H9 (cell line): ENCODE measurements at regions not wholly inside any gene's neighbourhood (a gene's known extent, or its start where the extent isn't known, plus 50 kb on each side); places are given as distances from the start of the nearest gene placed in this dataset.

Experiments used
- DNase-seq: peaks from one replicate; pipeline ENCODE4 v3.0.0-alpha.2; 2017
- H2AFZ ChIP-seq: one replicate; pipeline ENCODE4 v1.6.1; 2013; ENCODE audit warnings: mild to moderate bottlenecking, low read length, control low read depth, moderate library complexity
- H2AK5ac ChIP-seq: 2 replicates; pipeline ENCODE4 v1.6.1; 2013; ENCODE audit warnings: low read length, control low read depth, mixed read lengths; ENCODE audit not compliant: insufficient read length
- H2BK120ac ChIP-seq: one replicate; pipeline ENCODE4 v1.6.1; 2013; ENCODE audit warnings: low read depth, mild to moderate bottlenecking, low read length, control low read depth, inconsistent platforms; ENCODE audit not compliant: poor library complexity, severe bottlenecking
- H2BK12ac ChIP-seq: 2 replicates; pipeline ENCODE4 v1.6.1; 2013; ENCODE audit warnings: low read length, control low read depth, mixed read lengths, low read depth; ENCODE audit not compliant: insufficient read length
- H2BK15ac ChIP-seq: 2 replicates; pipeline ENCODE4 v1.6.1; 2013; ENCODE audit warnings: low read depth, low read length, control low read depth
- H2BK20ac ChIP-seq: one replicate; pipeline ENCODE4 v1.6.1; 2013; ENCODE audit warnings: low read depth, mild to moderate bottlenecking, low read length, control low read depth, inconsistent platforms; ENCODE audit not compliant: poor library complexity, severe bottlenecking
- H2BK5ac ChIP-seq: 2 replicates; pipeline ENCODE4 v1.6.1; 2013; ENCODE audit warnings: low read length, control low read depth, mixed read lengths; ENCODE audit not compliant: insufficient read length
- H3K14ac ChIP-seq: 2 replicates; pipeline ENCODE4 v1.6.1; 2013; ENCODE audit warnings: low read length, control low read depth; ENCODE audit not compliant: insufficient read depth
- H3K18ac ChIP-seq: 2 replicates; pipeline ENCODE4 v1.6.1; 2013; ENCODE audit warnings: low read depth, mild to moderate bottlenecking, mixed read lengths, low read length, control low read depth; ENCODE audit not compliant: insufficient read length
- H3K23ac ChIP-seq: 2 replicates; pipeline ENCODE4 v1.6.1; 2013; ENCODE audit warnings: low read length, control low read depth, mixed read lengths, low read depth; ENCODE audit not compliant: insufficient read length
- H3K23me2 ChIP-seq: 2 replicates; pipeline ENCODE4 v1.6.1; 2013; ENCODE audit warnings: low read depth, mild to moderate bottlenecking, mixed read lengths, low read length, control low read depth; ENCODE audit not compliant: insufficient read length, poor library complexity, severe bottlenecking
- H3K27ac ChIP-seq: 2 replicates; pipeline ENCODE4 v1.5.1; 2013; ENCODE audit warnings: low read length, control low read depth, mixed read lengths, low read depth; ENCODE audit not compliant: insufficient read length
- H3K27me3 ChIP-seq: 2 replicates; pipeline ENCODE4 v1.6.1; 2013; ENCODE audit warnings: low read length, control low read depth, inconsistent platforms; ENCODE audit not compliant: insufficient read depth
- H3K4ac ChIP-seq: 2 replicates; pipeline ENCODE4 v1.6.1; 2013; ENCODE audit warnings: low read depth, mild to moderate bottlenecking, control low read depth, inconsistent platforms, low read length, moderate library complexity
- H3K4me1 ChIP-seq: 2 replicates; pipeline ENCODE4 v1.6.1; 2013; ENCODE audit warnings: low read length, control low read depth, inconsistent platforms; ENCODE audit not compliant: insufficient read depth
- H3K4me2 ChIP-seq: 2 replicates; pipeline ENCODE4 v1.6.1; 2013; ENCODE audit warnings: low read length, control low read depth, mixed read lengths; ENCODE audit not compliant: insufficient read length, insufficient read depth
- H3K56ac ChIP-seq: 2 replicates; pipeline ENCODE4 v1.6.1; 2013; ENCODE audit warnings: low read depth, mild to moderate bottlenecking, mixed read lengths, low read length, control low read depth; ENCODE audit not compliant: insufficient read length
- H3K79me1 ChIP-seq: 2 replicates; pipeline ENCODE4 v1.6.1; 2013; ENCODE audit warnings: low read depth, mild to moderate bottlenecking, moderate library complexity, low read length, control low read depth, inconsistent platforms; ENCODE audit not compliant: insufficient read depth, poor library complexity, severe bottlenecking
- H3K79me2 ChIP-seq: 2 replicates; pipeline ENCODE4 v1.6.1; 2013; ENCODE audit warnings: low read length, control low read depth, inconsistent platforms; ENCODE audit not compliant: insufficient read depth
- H3K9ac ChIP-seq: 2 replicates; pipeline ENCODE4 v1.6.1; 2013; ENCODE audit warnings: low read length, control low read depth, mixed read lengths; ENCODE audit not compliant: insufficient read length; ENCODE audit errors: extremely low read depth
- H3K9me3 ChIP-seq: one replicate; pipeline ENCODE4 v1.6.1; 2013; ENCODE audit warnings: low read depth, low read length, inconsistent platforms; ENCODE audit not compliant: control insufficient read depth
- H3T11ph ChIP-seq: one replicate; pipeline ENCODE4 v1.6.1; 2013; ENCODE audit warnings: mild to moderate bottlenecking, low read length, control low read depth, inconsistent platforms
- H4K20me1 ChIP-seq: one replicate; pipeline ENCODE4 v1.6.1; 2013; ENCODE audit not compliant: control insufficient read depth, insufficient read length, insufficient read depth
- H4K5ac ChIP-seq: 2 replicates; pipeline ENCODE4 v1.6.1; 2013; ENCODE audit warnings: low read depth, mild to moderate bottlenecking, mixed read lengths, low read length, control low read depth; ENCODE audit not compliant: insufficient read length
- H4K8ac ChIP-seq: replicated peaks from 2 replicates; pipeline ENCODE4 v1.6.1; 2013; ENCODE audit warnings: low read length, control low read depth, mixed read lengths, low read depth; ENCODE audit not compliant: insufficient read length
- H4K91ac ChIP-seq: 2 replicates; pipeline ENCODE4 v1.6.1; 2013; ENCODE audit warnings: low read depth, mild to moderate bottlenecking, moderate library complexity, mixed read lengths, low read length, control low read depth; ENCODE audit not compliant: insufficient read length
- H3K27ac Mint-ChIP-seq, 3 experiments: 2 replicates in 2 of 3; 3 replicates in 1 of 3; pipeline ENCODE4 v1.8.0; 2020 to 2021; ENCODE audit warnings: mixed read lengths in 3 of 3, mild to moderate bottlenecking in 1 of 3, moderate library complexity in 1 of 3
- H3K27me3 Mint-ChIP-seq: 2 replicates; pipeline ENCODE4 v1.8.0; 2021; ENCODE audit warnings: low read depth, mild to moderate bottlenecking, moderate library complexity, mixed read lengths
- H3K36me3 Mint-ChIP-seq, 3 experiments: 2 replicates in 2 of 3; 3 replicates in 1 of 3; pipeline ENCODE4 v1.8.0; 2020 to 2021; ENCODE audit warnings: low read depth in 3 of 3, mixed read lengths in 3 of 3; ENCODE audit not compliant: insufficient read depth in 1 of 3
- H3K4me1 Mint-ChIP-seq, 2 experiments: 2 replicates each; pipeline ENCODE4 v1.8.0; 2020; ENCODE audit warnings: mixed read lengths in 2 of 2
- H3K4me3 Mint-ChIP-seq, 2 experiments: 2 replicates in 1 of 2; 3 replicates in 1 of 2; pipeline ENCODE4 v1.8.0; 2020 to 2021; ENCODE audit warnings: mild to moderate bottlenecking in 2 of 2, mixed read lengths in 2 of 2, moderate library complexity in 1 of 2
- H3K9me3 Mint-ChIP-seq, 2 experiments: 2 replicates in 1 of 2; 3 replicates in 1 of 2; pipeline ENCODE4 v1.8.0; 2020; ENCODE audit warnings: mild to moderate bottlenecking in 2 of 2, mixed read lengths in 2 of 2, moderate library complexity in 1 of 2
- CTCF ChIP-seq: fragments of 200-600 bp; sonication (generic); conservative IDR thresholded peaks from 3 replicates; pipeline ENCODE4 v1.8.0; 2021; ENCODE audit warnings: antibody characterized with exemption, mild to moderate bottlenecking
- WGBS: extraction: QIAGEN DNeasy Blood & Tissue Kit; methylation state at CpG from one replicate; pipeline ENCODE4 v1.1.7; 2013; ENCODE audit warnings: missing lambda C conversion rate, low lambda C conversion rate, mixed read lengths; ENCODE audit not compliant: insufficient read length; ENCODE audit errors: extremely low coverage; 5-methylcytosine and 5-hydroxymethylcytosine counted together

GRCh38 chr3:34859746-34860145 is 779.6 kb upstream of the ARPP21 start:
- Mint-ChIP-seq H3K27ac (no peak overlapping the region), H3K4me1 (peaks cover 16 to 24% of the 10 kb centered on the region in 2 experiments), H3K9me3 (no peaks in the 10 kb centered on the region), H3K27me3 (no peaks in the 10 kb centered on the region), H3K36me3 (no peaks in the 10 kb centered on the region), H3K4me3 (no peak overlapping the region)
- Histone ChIP-seq H3K79me1 (no peaks in the 10 kb centered on the region), H3K4me1 (peaks cover 4% of the 10 kb centered on the region; the same call in 1 of the 2 replicates), H3K4me2 (no peak overlapping the region), H3K9me3 (no peaks in the 10 kb centered on the region), H3K18ac (no peak overlapping the region), H2AK5ac (no peak overlapping the region), H4K5ac (no peak overlapping the region), H2BK5ac (no peak overlapping the region), H2BK120ac (no peak overlapping the region), H3K14ac (no peak overlapping the region), H3K4ac (no peak overlapping the region), H3K56ac (no peak overlapping the region), H3K23ac (no peak overlapping the region), H3T11ph (no peak overlapping the region), H4K91ac (no peak overlapping the region), H2AFZ (no peak overlapping the region), H3K27me3 (no peaks in the 10 kb centered on the region), H4K8ac (no peak overlapping the region), H4K20me1 (no peaks in the 10 kb centered on the region), H2BK20ac (no peak overlapping the region), H3K27ac (no peak overlapping the region), H2BK15ac (no peak overlapping the region), H3K23me2 (no peaks in the 10 kb centered on the region), H3K79me2 (no peaks in the 10 kb centered on the region), H3K9ac (no peak overlapping the region), H2BK12ac (no peak overlapping the region)
- DNase-seq: no peak
- no peak for TF ChIP-seq CTCF
- WGBS: no CpG with 5 or more reads among the region's 1 CpG
